OCI-LY7 (cell line): ENCODE measurements at regions not wholly inside any gene's neighbourhood (a gene's known extent, or its start where the extent isn't known, plus 50 kb on each side); places are given as distances from the start of the nearest gene placed in this dataset.

Experiments used
- BruUV-seq: library from RNA; stranded (reverse); fragments of 400-500 nt; replicated peaks from 2 replicates; lab custom pipeline; 2021; lab: Mats Ljungman, UMichigan
- CTCF ChIA-PET: fragments of 300-600 bp; sonication (Branson Sonifier 250); formaldehyde crosslinking; loops from one replicate; lab custom pipeline; 2022; ENCODE audit warnings: antibody characterized with exemption; ENCODE audit not compliant: unreplicated experiment; lab: Charles Lee
- POLR2A ChIA-PET: fragments of 300-600 bp; sonication (Branson Sonifier 250); formaldehyde crosslinking; loops from one replicate; lab custom pipeline; 2022; ENCODE audit warnings: antibody characterized with exemption; lab: Charles Lee
- DNase-seq: peaks from one replicate; pipeline ENCODE4 v3.0.0-alpha.2; 2015; ENCODE audit warnings: low spot score
- H2AFZ ChIP-seq: fragments of 200-600 bp; sonication (generic), shearing (Covaris generic); 2 replicates; pipeline ENCODE4 v1.6.1; 2014; ENCODE audit warnings: mild to moderate bottlenecking, antibody characterized with exemption, low read length, moderate library complexity
- H3K27ac ChIP-seq: fragments of 200-600 bp; sonication (generic); 2 replicates; pipeline ENCODE4 v1.5.1; 2014; ENCODE audit warnings: mixed run types, low read depth, mild to moderate bottlenecking, moderate library complexity, low read length, inconsistent platforms; ENCODE audit not compliant: poor library complexity, severe bottlenecking
- H3K36me3 ChIP-seq: fragments of 200-600 bp; sonication (generic); 2 replicates; pipeline ENCODE4 v1.6.1; 2014; ENCODE audit warnings: mild to moderate bottlenecking, antibody characterized with exemption, low read length, moderate library complexity, mixed read lengths; ENCODE audit not compliant: insufficient read depth
- H3K4me1 ChIP-seq: fragments of 200-600 bp; sonication (generic); 2 replicates; pipeline ENCODE4 v1.5.1; 2014; ENCODE audit warnings: mild to moderate bottlenecking, low read length; ENCODE audit not compliant: insufficient read depth, poor library complexity, severe bottlenecking
- H3K4me2 ChIP-seq: fragments of 200-600 bp; sonication (generic); 2 replicates; pipeline ENCODE4 v1.6.1; 2014; ENCODE audit warnings: mild to moderate bottlenecking, low read length
- H3K4me3 ChIP-seq: fragments of 200-600 bp; sonication (generic); 2 replicates; pipeline ENCODE4 v1.5.1; 2014; ENCODE audit warnings: mild to moderate bottlenecking, low read depth, low read length; ENCODE audit not compliant: poor library complexity, severe bottlenecking
- H3K79me2 ChIP-seq: fragments of 200-600 bp; sonication (generic); 2 replicates; pipeline ENCODE4 v1.6.1; 2016; ENCODE audit warnings: low read depth, mild to moderate bottlenecking, low read length, moderate library complexity, mixed read lengths; ENCODE audit not compliant: insufficient read depth
- H3K9me2 ChIP-seq: fragments of 200-600 bp; sonication (generic); 2 replicates; pipeline ENCODE4 v1.6.1; 2016; ENCODE audit warnings: mild to moderate bottlenecking, low read length, mixed read lengths; ENCODE audit not compliant: insufficient read depth
- H3K9me3 ChIP-seq: fragments of 200-600 bp; sonication (generic); 2 replicates; pipeline ENCODE4 v1.6.1; 2014; ENCODE audit warnings: mild to moderate bottlenecking, mixed run types, low read length, mixed read lengths
- H4K20me1 ChIP-seq: fragments of 200-600 bp; sonication (generic); 2 replicates; pipeline ENCODE4 v1.6.1; 2014; ENCODE audit warnings: mild to moderate bottlenecking, antibody characterized with exemption, low read length, moderate library complexity, mixed read lengths; ENCODE audit not compliant: insufficient read depth
- CTCF ChIP-seq: fragments of 200-600 bp; sonication (generic); conservative IDR thresholded peaks from 2 replicates; pipeline ENCODE4 v1.5.1; 2014; ENCODE audit warnings: mild to moderate bottlenecking, antibody characterized with exemption, low read length, moderate library complexity, mixed read lengths
- EZH2phosphoT487 ChIP-seq: fragments of 200-600 bp; sonication (generic); IDR thresholded peaks from 2 replicates; pipeline ENCODE4 v1.6.1; 2018; ENCODE audit warnings: low read depth, borderline replicate concordance, mild to moderate bottlenecking, mixed run types, antibody characterized with exemption, low read length, moderate library complexity, mixed read lengths
- intact Hi-C: fragments of 100-400 bp; cut with micrococcal nuclease; formaldehyde crosslinking; loops from one replicate; pipeline ENCODE4 v1.10.0; 2022; ENCODE audit not compliant: unreplicated experiment

GRCh38 chr3:106208967-106209366 is 340.2 kb upstream of the CBLB start:
- TF ChIP-seq CTCF, result peak; percentile 48
- no peak for TF ChIP-seq EZH2phosphoT487
- H3K9me3 ChIP-seq, result no peaks in the 10 kb centered on the region
- ChIA-PET POLR2A (no interaction called here), CTCF (no interaction called here)
- no peak overlapping the region for H3K4me3 ChIP-seq
- H2AFZ ChIP-seq, result no peak overlapping the region
- H3K4me2 ChIP-seq, result no peak overlapping the region
- DNase-seq, result no peak
- no peaks in the 10 kb centered on the region for H3K36me3 ChIP-seq
- no peaks in the 10 kb centered on the region for H3K79me2 ChIP-seq
- H3K9me2 ChIP-seq, result no peaks in the 10 kb centered on the region
- BruUV-seq, result no TSS peak
- no peak overlapping the region for H3K27ac ChIP-seq
- H3K4me1 ChIP-seq, result peaks cover 14% of the 10 kb centered on the region
- intact Hi-C loops, result no loop called here
- no peaks in the 10 kb centered on the region for H4K20me1 ChIP-seq

GRCh38 chr3:106209482-106209881 is 340.7 kb upstream of the CBLB start:
- Histone ChIP-seq H3K27ac (no peak overlapping the region), H3K4me2 (no peak overlapping the region), H3K9me3 (no peaks in the 10 kb centered on the region), H3K9me2 (no peaks in the 10 kb centered on the region), H3K36me3 (no peaks in the 10 kb centered on the region), H3K4me1 (peaks cover 14% of the 10 kb centered on the region), H2AFZ (no peak overlapping the region), H4K20me1 (no peaks in the 10 kb centered on the region), H3K4me3 (no peak overlapping the region), H3K79me2 (no peaks in the 10 kb centered on the region)
- ChIA-PET CTCF (no interaction called here), POLR2A (no interaction called here)
- DNase-seq, result no peak
- intact Hi-C loops, result no loop called here
- no peak for TF ChIP-seq EZH2phosphoT487
- no peak for TF ChIP-seq CTCF
- BruUV-seq, result no TSS peak

GRCh38 chr3:106210923-106211322 is 342.1 kb upstream of the CBLB start:
- no peaks in the 10 kb centered on the region for H3K9me3 ChIP-seq
- no peaks in the 10 kb centered on the region for H4K20me1 ChIP-seq
- no peak for DNase-seq
- ChIA-PET POLR2A (no interaction called here), CTCF (no interaction called here)
- intact Hi-C loops, result no loop called here
- TF ChIP-seq CTCF, result no peak
- H3K4me3 ChIP-seq, result no peak overlapping the region
- H3K79me2 ChIP-seq, result no peaks in the 10 kb centered on the region
- no peak overlapping the region for H2AFZ ChIP-seq
- no peaks in the 10 kb centered on the region for H3K36me3 ChIP-seq
- H3K4me2 ChIP-seq, result no peak overlapping the region
- H3K9me2 ChIP-seq, result no peaks in the 10 kb centered on the region
- BruUV-seq, result no TSS peak
- peaks cover 12% of the 10 kb centered on the region for H3K4me1 ChIP-seq
- no peak overlapping the region for H3K27ac ChIP-seq
